ENCODE measurements at regions not wholly inside any gene's neighbourhood (a gene's known extent, or its start where the extent isn't known, plus 50 kb on each side); places are given as distances from the start of the nearest gene placed in this dataset.

DNA sequence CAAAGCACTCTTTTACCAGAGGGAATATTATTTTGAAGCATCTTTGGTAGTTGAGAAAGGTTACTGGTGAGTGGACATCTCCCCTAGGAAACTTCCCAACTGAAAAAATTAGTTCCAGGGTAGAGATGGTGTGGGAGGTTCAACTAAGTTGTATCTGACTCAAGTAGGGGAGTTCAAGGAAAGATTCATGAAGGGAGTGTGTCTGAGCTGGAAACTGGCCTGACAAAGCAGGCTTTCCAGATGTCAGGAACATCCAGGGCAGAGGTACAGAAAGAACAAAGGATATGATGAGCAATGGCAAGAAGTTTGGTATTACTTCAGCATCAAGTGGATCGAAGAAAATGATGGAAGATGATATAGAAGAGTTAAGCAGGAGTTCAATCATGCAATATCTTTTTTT lies 458.0 kb upstream of the RIOK2 start:
- no peaks in the 10 kb centered on the region for H3K79me2 ChIP-seq (ENCODE audit: insufficient read depth, low read depth)
- TF ChIP-seq, protein P1, sequence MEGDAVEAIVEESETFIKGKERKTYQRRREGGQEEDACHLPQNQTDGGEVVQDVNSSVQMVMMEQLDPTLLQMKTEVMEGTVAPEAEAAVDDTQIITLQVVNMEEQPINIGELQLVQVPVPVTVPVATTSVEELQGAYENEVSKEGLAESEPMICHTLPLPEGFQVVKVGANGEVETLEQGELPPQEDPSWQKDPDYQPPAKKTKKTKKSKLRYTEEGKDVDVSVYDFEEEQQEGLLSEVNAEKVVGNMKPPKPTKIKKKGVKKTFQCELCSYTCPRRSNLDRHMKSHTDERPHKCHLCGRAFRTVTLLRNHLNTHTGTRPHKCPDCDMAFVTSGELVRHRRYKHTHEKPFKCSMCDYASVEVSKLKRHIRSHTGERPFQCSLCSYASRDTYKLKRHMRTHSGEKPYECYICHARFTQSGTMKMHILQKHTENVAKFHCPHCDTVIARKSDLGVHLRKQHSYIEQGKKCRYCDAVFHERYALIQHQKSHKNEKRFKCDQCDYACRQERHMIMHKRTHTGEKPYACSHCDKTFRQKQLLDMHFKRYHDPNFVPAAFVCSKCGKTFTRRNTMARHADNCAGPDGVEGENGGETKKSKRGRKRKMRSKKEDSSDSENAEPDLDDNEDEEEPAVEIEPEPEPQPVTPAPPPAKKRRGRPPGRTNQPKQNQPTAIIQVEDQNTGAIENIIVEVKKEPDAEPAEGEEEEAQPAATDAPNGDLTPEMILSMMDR (conservative IDR thresholded peaks at IDR 0.05; ENCODE audit: low read depth, low read length) = no peak
- no peak overlapping the region for H2AFZ ChIP-seq (ENCODE audit: low read depth)
- H4K20me1 ChIP-seq (ENCODE audit: insufficient read depth) = no peaks in the 10 kb centered on the region
- no peak overlapping the region for H3K9ac ChIP-seq
- H3K36me3 ChIP-seq (ENCODE audit: insufficient read depth) = no peaks in the 10 kb centered on the region
- H3K27me3 ChIP-seq (ENCODE audit: insufficient read depth, low read depth) = no peaks in the 10 kb centered on the region
- H3K27ac ChIP-seq = no peak overlapping the region
- H3K4me1 ChIP-seq (ENCODE audit: low read depth, poor library complexity, severe bottlenecking) = no peaks in the 10 kb centered on the region
- H3K4me3 ChIP-seq (IDR thresholded peaks at IDR 0.05; ENCODE audit: insufficient read depth, low read depth, low read length) = no peak overlapping the region
- H3K4me2 ChIP-seq = no peak overlapping the region

DNA sequence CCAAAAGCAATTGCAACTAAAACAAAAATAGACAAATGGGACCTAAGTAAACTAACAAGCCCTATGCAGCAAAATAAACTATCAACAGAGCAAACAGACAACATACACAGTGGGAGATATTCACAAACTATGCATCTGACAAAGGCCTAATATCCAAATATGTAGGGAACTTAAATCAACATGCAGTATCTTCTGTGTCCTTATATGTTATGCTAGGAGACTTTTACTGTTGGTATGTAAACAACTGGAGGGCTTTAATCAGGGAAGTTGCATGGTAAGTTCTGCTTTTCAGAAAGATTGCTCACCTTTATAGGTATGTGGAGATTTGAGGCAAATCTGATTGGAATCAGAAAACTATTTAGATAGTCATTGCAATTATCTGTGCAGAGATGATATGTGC lies 461.2 kb upstream of the RIOK2 start:
- Histone ChIP-seq H3K9ac (no peak overlapping the region), H2AFZ (ENCODE audit: low read depth) (no peak overlapping the region), H3K27ac (no peak overlapping the region), H3K4me1 (ENCODE audit: low read depth, poor library complexity, severe bottlenecking) (no peaks in the 10 kb centered on the region), H3K36me3 (ENCODE audit: insufficient read depth) (no peaks in the 10 kb centered on the region), H4K20me1 (ENCODE audit: insufficient read depth) (no peaks in the 10 kb centered on the region), H3K27me3 (ENCODE audit: insufficient read depth, low read depth) (no peaks in the 10 kb centered on the region), H3K79me2 (ENCODE audit: insufficient read depth, low read depth) (no peaks in the 10 kb centered on the region), H3K4me3 (IDR thresholded peaks at IDR 0.05; ENCODE audit: insufficient read depth, low read depth, low read length) (no peak overlapping the region), H3K4me2 (no peak overlapping the region)
- TF ChIP-seq, protein P1 (conservative IDR thresholded peaks at IDR 0.05; ENCODE audit: low read depth, low read length) = no peak

DNA sequence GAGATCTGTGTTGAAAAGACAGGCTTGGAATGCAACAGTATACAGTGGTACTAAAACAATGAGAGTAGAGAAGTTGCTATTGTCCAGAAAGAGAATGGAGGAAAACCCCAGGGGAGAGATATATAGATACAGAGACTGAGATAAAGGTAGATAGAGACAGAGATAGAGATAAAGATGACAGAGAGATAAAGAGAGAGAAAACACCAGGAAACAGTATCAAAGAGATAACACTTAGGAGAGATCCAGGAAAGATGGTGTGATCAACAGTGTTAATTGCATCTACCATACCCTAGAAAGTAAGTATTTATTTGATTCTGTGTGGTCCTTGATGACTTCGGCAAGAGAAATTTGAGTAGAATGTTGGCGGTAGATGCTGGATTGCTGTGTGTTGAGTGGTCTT lies 461.8 kb upstream of the RIOK2 start:
- Histone ChIP-seq H3K4me2 (no peak overlapping the region), H3K9ac (no peak overlapping the region), H4K20me1 (ENCODE audit: insufficient read depth) (no peaks in the 10 kb centered on the region), H3K27ac (no peak overlapping the region), H3K79me2 (ENCODE audit: insufficient read depth, low read depth) (no peaks in the 10 kb centered on the region), H3K36me3 (ENCODE audit: insufficient read depth) (no peaks in the 10 kb centered on the region), H2AFZ (ENCODE audit: low read depth) (no peak overlapping the region), H3K4me1 (ENCODE audit: low read depth, poor library complexity, severe bottlenecking) (no peaks in the 10 kb centered on the region), H3K4me3 (IDR thresholded peaks at IDR 0.05; ENCODE audit: insufficient read depth, low read depth, low read length) (no peak overlapping the region), H3K27me3 (ENCODE audit: insufficient read depth, low read depth) (no peaks in the 10 kb centered on the region)
- TF ChIP-seq, protein P1 (conservative IDR thresholded peaks at IDR 0.05; ENCODE audit: low read depth, low read length) = no peak

DNA sequence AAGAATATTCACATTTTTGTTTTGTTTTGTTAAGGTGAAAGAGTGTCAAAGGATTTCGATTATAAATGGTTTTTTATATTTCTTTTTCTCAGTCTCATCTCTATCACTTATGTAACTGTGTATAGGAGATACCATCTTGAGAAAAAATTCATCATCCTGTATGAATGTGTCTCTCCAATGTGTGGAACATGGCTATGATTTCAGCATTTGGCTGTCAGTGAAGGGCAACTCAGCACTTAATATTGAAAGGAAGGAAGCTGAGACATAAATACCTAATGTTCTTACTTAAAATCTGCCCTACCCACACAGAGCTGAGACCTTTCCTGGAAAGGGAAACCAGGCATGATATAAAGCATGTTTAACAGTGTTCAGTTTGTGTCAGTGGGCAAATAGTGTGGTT lies 474.2 kb upstream of the RIOK2 start:
- TF ChIP-seq, protein P1 (conservative IDR thresholded peaks at IDR 0.05; ENCODE audit: low read depth, low read length) = no peak
- no peak overlapping the region for H2AFZ ChIP-seq (ENCODE audit: low read depth)
- no peak overlapping the region for H3K9ac ChIP-seq
- no peak overlapping the region for H3K4me2 ChIP-seq
- H3K4me1 ChIP-seq (ENCODE audit: low read depth, poor library complexity, severe bottlenecking) = no peaks in the 10 kb centered on the region
- H3K36me3 ChIP-seq (ENCODE audit: insufficient read depth) = no peaks in the 10 kb centered on the region
- H3K4me3 ChIP-seq (IDR thresholded peaks at IDR 0.05; ENCODE audit: insufficient read depth, low read depth, low read length) = no peak overlapping the region
- H3K27me3 ChIP-seq (ENCODE audit: insufficient read depth, low read depth) = no peaks in the 10 kb centered on the region
- H4K20me1 ChIP-seq (ENCODE audit: insufficient read depth) = no peaks in the 10 kb centered on the region
- H3K27ac ChIP-seq = no peak overlapping the region
- no peaks in the 10 kb centered on the region for H3K79me2 ChIP-seq (ENCODE audit: insufficient read depth, low read depth)

Measured in KMS-11 (cell line).